GM18867 (cell line): ENCODE measurements at regions not wholly inside any gene's neighbourhood (a gene's known extent, or its start where the extent isn't known, plus 50 kb on each side); places are given as distances from the start of the nearest gene placed in this dataset.
"Not testable (repeated sequence)": the region's sequence is repeated elsewhere in the genome, so short reads cannot be mapped to it uniquely, and the experiment has no call there.

Experiments used
- ATAC-seq: cut with Tn5 transposase; IDR thresholded peaks from one replicate; pipeline ENCODE4 v1.9.1; 2021; ENCODE audit warnings: mild to moderate bottlenecking, moderate library complexity; ENCODE audit not compliant: unreplicated experiment

- ATAC-seq = not testable (repeated sequence)
Observed at GRCh38 chr1:148211191-148211590, 59.1 kb upstream of the NBPF11 start.

- ATAC-seq = not testable (repeated sequence)
Observed at GRCh38 chr1:148210624-148211023, 58.5 kb upstream of the NBPF11 start.

GRCh38 chr1:148210166-148210565 is 58.1 kb upstream of the NBPF11 start:
- ATAC-seq = not testable (repeated sequence)

- ATAC-seq = not testable (repeated sequence)
Observed at GRCh38 chr1:148202013-148202412, 49.9 kb upstream of the NBPF11 start.
